OCI-LY3 (cell line): ENCODE measurements at regions not wholly inside any gene's neighbourhood (a gene's known extent, or its start where the extent isn't known, plus 50 kb on each side); places are given as distances from the start of the nearest gene placed in this dataset.

Experiments used
- CTCF ChIP-seq: fragments of 200-600, 300-600 bp; sonication (generic); IDR thresholded peaks from 2 replicates; pipeline ENCODE4 v1.5.1; 2014; ENCODE audit warnings: antibody characterized with exemption, low read length, low read depth
- EZH2phosphoT487 ChIP-seq: fragments of 200-600 bp; shearing (Covaris generic); IDR thresholded peaks from 2 replicates; pipeline ENCODE4 v1.6.1; 2018; ENCODE audit warnings: antibody characterized with exemption, mixed run types, low read depth

- TF ChIP-seq CTCF (no peak), EZH2phosphoT487 (no peak)
These were observed 411.0 kb downstream of the ZNF536 start for GRCh38 chr19:30783212-30783611.
